ENCODE measurements at regions not wholly inside any gene's neighbourhood (a gene's known extent, or its start where the extent isn't known, plus 50 kb on each side); places are given as distances from the start of the nearest gene placed in this dataset.

- DNase-seq = no peak
These were observed 176.8 kb downstream of the VEGFA start for GRCh38 chr6:43946641-43947363.

- no peak for DNase-seq
These were observed 175.7 kb downstream of the VEGFA start for GRCh38 chr6:43945768-43946080.

GRCh38 chr6:43944908-43945767, 175.1 kb downstream of the VEGFA start:
- no peak for DNase-seq

- no peak for DNase-seq
These were observed 173.8 kb downstream of the VEGFA start for GRCh38 chr6:43943781-43944250.

GRCh38 chr6:43943099-43943766, 173.2 kb downstream of the VEGFA start:
- no peak for DNase-seq

- DNase-seq = no peak
These were observed 172.6 kb downstream of the VEGFA start for GRCh38 chr6:43942616-43943015.

GRCh38 chr6:43942011-43942442, 172.0 kb downstream of the VEGFA start:
- DNase-seq = no peak

GRCh38 chr6:43941174-43941573, 171.2 kb downstream of the VEGFA start:
- no peak for DNase-seq

- DNase-seq = no peak
These were observed 170.5 kb downstream of the VEGFA start for GRCh38 chr6:43940393-43941087.

GRCh38 chr6:43940071-43940392, 170.0 kb downstream of the VEGFA start:
- no peak for DNase-seq

- DNase-seq = no peak
These were observed 169.5 kb downstream of the VEGFA start for GRCh38 chr6:43939281-43940070.

GRCh38 chr6:43938178-43939105, 168.4 kb downstream of the VEGFA start:
- DNase-seq = no peak

- no peak for DNase-seq
These were observed 167.5 kb downstream of the VEGFA start for GRCh38 chr6:43937236-43938177.

- DNase-seq = no peak
These were observed 166.5 kb downstream of the VEGFA start for GRCh38 chr6:43936476-43936875.

GRCh38 chr6:43935921-43936439, 166.0 kb downstream of the VEGFA start:
- DNase-seq = no peak

- DNase-seq = no peak
These were observed 165.0 kb downstream of the VEGFA start for GRCh38 chr6:43934803-43935602.

- no peak for DNase-seq
These were observed 164.3 kb downstream of the VEGFA start for GRCh38 chr6:43934183-43934802.

GRCh38 chr6:43933148-43933885, 163.3 kb downstream of the VEGFA start:
- DNase-seq = no peak

Data from stimulated activated CD4-positive, alpha-beta T cell treated with anti-CD3 and anti-CD28 coated beads, Interleukin-4, amount 100 ng/mL, for 24 hours (primary cell).